ENCODE measurements at regions not wholly inside any gene's neighbourhood (a gene's known extent, or its start where the extent isn't known, plus 50 kb on each side); places are given as distances from the start of the nearest gene placed in this dataset.

DNA sequence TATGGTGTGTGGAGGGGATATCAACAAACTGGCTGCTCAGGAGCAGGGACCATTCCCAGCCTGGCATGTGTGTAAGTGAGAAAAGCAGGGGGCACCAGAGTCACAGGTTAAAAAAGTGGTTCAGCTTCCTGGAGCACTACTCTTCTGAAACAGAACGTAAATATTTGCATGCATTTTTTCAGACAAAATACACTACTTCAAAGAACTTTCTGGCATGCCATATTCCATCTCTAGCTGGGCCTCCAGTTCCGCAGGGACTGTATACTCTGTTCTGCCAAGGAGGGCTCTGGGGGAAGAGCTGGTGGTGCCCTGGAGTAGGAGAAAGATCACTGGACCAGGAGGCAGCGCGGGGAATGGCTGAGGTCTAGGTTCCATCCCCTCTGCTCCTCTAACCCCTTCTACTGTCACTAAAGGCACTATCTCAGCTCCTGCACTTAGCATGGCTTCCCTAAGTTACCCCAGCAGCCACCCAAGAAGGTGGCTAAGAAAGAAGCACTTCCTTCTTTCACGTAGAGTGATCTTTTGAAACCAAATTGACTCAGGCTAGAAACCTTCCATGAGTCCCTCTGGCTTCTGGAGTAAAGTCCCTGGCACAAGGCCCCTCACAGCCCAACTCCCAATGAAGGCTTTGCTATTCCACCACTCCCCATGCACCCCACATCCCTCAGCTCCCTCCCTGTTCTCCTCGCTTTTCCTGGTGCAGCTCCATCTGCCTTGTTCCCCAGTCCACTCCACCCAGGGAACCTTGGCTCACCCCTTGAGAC lies 57.6 kb upstream of the CABLES1 start:
- DNase-seq: no peak

DNA sequence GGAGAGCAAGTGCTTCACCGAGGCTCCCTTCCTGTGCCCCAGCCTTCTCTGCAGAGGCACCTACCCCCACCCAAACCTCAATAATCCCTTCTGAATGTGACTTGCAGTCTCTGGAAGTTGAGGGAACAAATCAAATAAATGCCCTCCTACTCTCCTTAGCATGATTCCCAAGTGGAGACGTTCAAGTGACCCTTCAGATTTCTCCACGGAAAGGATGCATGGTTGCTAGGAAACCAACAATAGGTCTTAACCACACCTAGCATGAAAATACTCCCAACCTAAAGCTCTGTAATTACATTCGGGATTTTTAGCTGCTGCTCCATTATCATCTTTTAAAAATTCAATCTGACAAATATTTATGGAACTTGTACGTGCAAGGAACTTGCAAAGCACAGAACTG lies 50.2 kb upstream of the CABLES1 start:
- DNase-seq: peak; percentile 27

Data from NCI-H1417 treated with DMSO at 0.1 percent for 48 hours (cell line).